H1 (cell line): ENCODE measurements at regions not wholly inside any gene's neighbourhood (a gene's known extent, or its start where the extent isn't known, plus 50 kb on each side); places are given as distances from the start of the nearest gene placed in this dataset.

ENCODE experiments used
- CTCF ChIA-PET: fragments of 300-600 bp; sonication (Branson Sonifier 250); formaldehyde crosslinking; loops from one replicate; lab custom pipeline; 2021; ENCODE audit not compliant: partially characterized antibody; lab: Charles Lee
- POLR2A ChIA-PET: fragments of 300-600 bp; sonication (Branson Sonifier 250); formaldehyde crosslinking; loops from one replicate; lab custom pipeline; 2021; ENCODE audit warnings: inconsistent platforms; ENCODE audit not compliant: partially characterized antibody; lab: Charles Lee
- DNase-seq, 2 experiments: peaks; one replicate each; pipeline versions ENCODE4 v3.0.0 to v3.0.0-alpha.2; 2010 to 2022; ENCODE audit warnings: low spot score in 2 of 2, low read depth in 1 of 2, mixed read lengths in 1 of 2
- FAIRE-seq: peaks from 2 replicates; lab custom pipeline; 2011; peaks lifted over from hg19 to GRCh38; lab: Jason Lieb, UNC
- H2AFZ ChIP-seq: 2 replicates; pipeline ENCODE4 v1.8.1; 2012; ENCODE audit warnings: low read length, inconsistent platforms
- H2AK5ac ChIP-seq: 2 replicates; pipeline ENCODE4 v1.6.1; 2013; ENCODE audit warnings: low read depth, low read length
- H2BK120ac ChIP-seq: replicated peaks from 2 replicates; pipeline ENCODE3; 2013; ENCODE audit warnings: low read depth, low read length, inconsistent platforms
- H2BK12ac ChIP-seq: 2 replicates; pipeline ENCODE4 v1.6.1; 2013; ENCODE audit warnings: low read depth, low read length
- H2BK15ac ChIP-seq: 2 replicates; pipeline ENCODE4 v1.6.1; 2013; ENCODE audit warnings: low read length
- H2BK20ac ChIP-seq: 2 replicates; pipeline ENCODE4 v1.6.1; 2013; ENCODE audit warnings: low read length
- H2BK5ac ChIP-seq: 2 replicates; pipeline ENCODE4 v1.6.1; 2013; ENCODE audit warnings: low read depth, low read length
- H3K14ac ChIP-seq: 2 replicates; pipeline ENCODE4 v1.6.1; 2013; ENCODE audit warnings: inconsistent platforms; ENCODE audit not compliant: insufficient read length
- H3K18ac ChIP-seq: 2 replicates; pipeline ENCODE4 v1.6.1; 2013; ENCODE audit warnings: low read length; ENCODE audit errors: extremely low read depth
- H3K23ac ChIP-seq: 2 replicates; pipeline ENCODE4 v1.6.1; 2013; ENCODE audit warnings: inconsistent platforms; ENCODE audit not compliant: insufficient read length
- H3K23me2 ChIP-seq: 2 replicates; pipeline ENCODE4 v1.6.1; 2013; ENCODE audit warnings: low read depth, low read length
- H3K27ac ChIP-seq: 2 replicates; pipeline ENCODE4 v1.6.1; 2011; ENCODE audit warnings: low read depth, low read length, inconsistent platforms
- H3K27me3 ChIP-seq, 4 experiments: replicated peaks in 1 of 4; 1 replicate in 1 of 4; 2 replicates in 3 of 4; pipeline versions ENCODE4 v1.6.1 to v1.8.1; 2011 to 2013; ENCODE audit warnings: low read length in 3 of 4, mild to moderate bottlenecking in 3 of 4, inconsistent platforms in 2 of 4, mixed read lengths in 2 of 4, moderate library complexity in 1 of 4; ENCODE audit not compliant: control insufficient read depth in 3 of 4, insufficient read depth in 3 of 4; ENCODE audit errors: extremely low read depth in 1 of 4
- H3K36me3 ChIP-seq, 4 experiments: 2 replicates each; pipeline versions ENCODE4 v1.6.1 to v1.8.1; 2011 to 2013; ENCODE audit warnings: mild to moderate bottlenecking in 4 of 4, low read length in 3 of 4, moderate library complexity in 2 of 4, control low read depth in 1 of 4, inconsistent platforms in 1 of 4; ENCODE audit not compliant: insufficient read depth in 4 of 4, control insufficient read depth in 2 of 4
- H3K4ac ChIP-seq: replicated peaks from 2 replicates; pipeline ENCODE3; 2013; ENCODE audit warnings: low read length, low read depth, mixed read lengths, inconsistent platforms; ENCODE audit not compliant: insufficient read length
- H3K4me1 ChIP-seq, 4 experiments: replicated peaks in 1 of 4; 1 replicate in 1 of 4; 2 replicates in 3 of 4; pipeline versions ENCODE4 v1.6.1 to v1.8.1; 2011 to 2013; ENCODE audit warnings: low read length in 3 of 4, inconsistent platforms in 2 of 4, mixed read lengths in 1 of 4; ENCODE audit not compliant: insufficient read depth in 4 of 4, control insufficient read depth in 3 of 4
- H3K4me2 ChIP-seq, 2 experiments: 2 replicates each; pipeline versions ENCODE4 v1.6.1 to v1.8.1; 2011 to 2013; ENCODE audit warnings: low read depth in 2 of 2, low read length in 2 of 2, control low read depth in 1 of 2, inconsistent platforms in 1 of 2, mild to moderate bottlenecking in 1 of 2; ENCODE audit not compliant: insufficient read depth in 1 of 2
- H3K4me3 ChIP-seq, 4 experiments: fragments of 200-600, 300-600 bp in 1 of 4; sonication (generic), shearing (Covaris generic), sonication (Bioruptor Twin) in 1 of 4; 2 replicates each; pipeline versions ENCODE4 v1.5.1 to v1.8.1; 2011 to 2016; ENCODE audit warnings: low read length in 4 of 4, low read depth in 3 of 4, control low read depth in 2 of 4, inconsistent platforms in 2 of 4, mild to moderate bottlenecking in 2 of 4, mixed read lengths in 1 of 4, moderate library complexity in 1 of 4; ENCODE audit not compliant: insufficient read depth in 2 of 4; ENCODE audit errors: extremely low read depth in 1 of 4
- H3K56ac ChIP-seq: replicated peaks from 2 replicates; pipeline ENCODE3; 2013; ENCODE audit warnings: low read depth, mild to moderate bottlenecking, mixed read lengths, low read length, inconsistent platforms; ENCODE audit not compliant: insufficient read length
- H3K79me1 ChIP-seq: 2 replicates; pipeline ENCODE4 v1.6.1; 2013; ENCODE audit warnings: low read depth, low read length, control low read depth
- H3K79me2 ChIP-seq, 2 experiments: 2 replicates each; pipeline versions ENCODE4 v1.6.1 to v1.8.1; 2012 to 2013; ENCODE audit warnings: low read length in 2 of 2, mild to moderate bottlenecking in 2 of 2, inconsistent platforms in 1 of 2; ENCODE audit not compliant: insufficient read depth in 2 of 2, control insufficient read depth in 1 of 2
- H3K9ac ChIP-seq, 4 experiments: replicated peaks in 1 of 4; 1 replicate in 1 of 4; 2 replicates in 3 of 4; pipeline versions ENCODE4 v1.6.1 to v1.8.1; 2011 to 2013; ENCODE audit warnings: low read depth in 3 of 4, low read length in 3 of 4, control low read depth in 2 of 4, mild to moderate bottlenecking in 2 of 4, moderate library complexity in 2 of 4, inconsistent platforms in 1 of 4; ENCODE audit errors: extremely low read depth in 1 of 4
- H3K9me3 ChIP-seq, 2 experiments: 2 replicates each; pipeline versions ENCODE4 v1.6.1 to v1.8.1; 2012 to 2013; ENCODE audit warnings: mild to moderate bottlenecking in 2 of 2, moderate library complexity in 2 of 2, control low read depth in 1 of 2, inconsistent platforms in 1 of 2, low read depth in 1 of 2, low read length in 1 of 2, mixed read lengths in 1 of 2; ENCODE audit not compliant: insufficient read depth in 2 of 2
- H4K20me1 ChIP-seq, 2 experiments: replicated peaks in 1 of 2; 2 replicates each; pipeline versions ENCODE3 to v1.8.1; 2011 to 2013; ENCODE audit warnings: inconsistent platforms in 2 of 2, low read length in 2 of 2, mild to moderate bottlenecking in 1 of 2; ENCODE audit not compliant: insufficient read depth in 2 of 2, control insufficient read depth in 1 of 2
- H4K5ac ChIP-seq: 2 replicates; pipeline ENCODE4 v1.6.1; 2013; ENCODE audit warnings: low read length, low read depth, mixed read lengths, inconsistent platforms; ENCODE audit not compliant: insufficient read length
- H4K8ac ChIP-seq: 2 replicates; pipeline ENCODE4 v1.8.0; 2013; ENCODE audit warnings: mild to moderate bottlenecking, moderate library complexity, low read length, inconsistent platforms; ENCODE audit not compliant: insufficient read depth; ENCODE audit errors: extremely low read depth
- H4K91ac ChIP-seq: replicated peaks from 2 replicates; pipeline ENCODE3; 2013; ENCODE audit warnings: low read length, mixed read lengths, inconsistent platforms; ENCODE audit not compliant: insufficient read length
- ATF2 ChIP-seq: IDR thresholded peaks from 2 replicates; pipeline ENCODE4 v1.6.1; 2012; ENCODE audit warnings: low read length, inconsistent platforms
- BRCA1 ChIP-seq: IDR thresholded peaks from 2 replicates; pipeline ENCODE4 v1.6.1; 2012; ENCODE audit warnings: low read depth, low read length, improper control_type of control experiment
- CREB1 ChIP-seq: IDR thresholded peaks from 2 replicates; pipeline ENCODE4 v1.6.1; 2012; ENCODE audit warnings: inconsistent platforms
- CTBP2 ChIP-seq: IDR thresholded peaks from 2 replicates; pipeline ENCODE4 v1.7.0; 2011; ENCODE audit warnings: borderline replicate concordance, mild to moderate bottlenecking, moderate library complexity, mixed read lengths, low read length; ENCODE audit not compliant: insufficient read depth, insufficient read length
- KDM4A ChIP-seq: IDR thresholded peaks from one replicate; pipeline ENCODE4 v1.7.1; 2012; ENCODE audit warnings: low read depth, mild to moderate bottlenecking, moderate library complexity, low read length, inconsistent platforms; ENCODE audit not compliant: severe bottlenecking
- KDM5A ChIP-seq: fragments of 200-600 bp; IDR thresholded peaks from 2 replicates; pipeline ENCODE4 v1.7.1; 2012; ENCODE audit warnings: mild to moderate bottlenecking, low read length, inconsistent platforms, mixed read lengths
- NANOG ChIP-seq: IDR thresholded peaks from 2 replicates; pipeline ENCODE4 v1.6.1; 2011; ENCODE audit warnings: low read length, low read depth, mild to moderate bottlenecking, inconsistent platforms; ENCODE audit not compliant: insufficient read depth, poor library complexity, severe bottlenecking
- POLR2A ChIP-seq, 2 experiments: IDR thresholded peaks; 1 replicate in 1 of 2; 2 replicates in 1 of 2; pipeline ENCODE4 v1.6.1; 2011; ENCODE audit warnings: low read depth in 2 of 2, low read length in 2 of 2, mild to moderate bottlenecking in 2 of 2; ENCODE audit errors: control extremely low read depth in 1 of 2
- RAD21 ChIP-seq, 2 experiments: IDR thresholded peaks in 1 of 2; conservative IDR thresholded peaks in 1 of 2; 2 replicates each; pipeline ENCODE4 v1.6.1; 2011; ENCODE audit warnings: low read depth in 2 of 2, low read length in 2 of 2, improper control_type of control experiment in 1 of 2, inconsistent platforms in 1 of 2, mild to moderate bottlenecking in 1 of 2, moderate library complexity in 1 of 2
- SP1 ChIP-seq: IDR thresholded peaks from 2 replicates; pipeline ENCODE4 v1.6.1; 2011; ENCODE audit warnings: low read depth, low read length
- SUZ12 ChIP-seq: fragments of 200-600 bp; sonication (generic); IDR thresholded peaks from 2 replicates; pipeline ENCODE4 v1.6.1; 2012; ENCODE audit warnings: mild to moderate bottlenecking, inconsistent platforms, low read length, moderate library complexity, mixed read lengths
- TAF7 ChIP-seq: optimal IDR thresholded peaks from 2 replicates; pipeline ENCODE3; 2011; ENCODE audit warnings: low read depth, mild to moderate bottlenecking, inconsistent platforms, low read length, moderate library complexity, borderline replicate concordance
- TBP ChIP-seq: IDR thresholded peaks from 2 replicates; pipeline ENCODE4 v1.6.1; 2011; ENCODE audit warnings: low read depth, low read length, improper control_type of control experiment
- WGBS, 2 experiments: shearing (Covaris generic) in 1 of 2; methylation state at CpG; one replicate each; pipeline versions ENCODE4 v1.1.6 to v1.1.7; 2013 to 2015; ENCODE audit warnings: low lambda C conversion rate in 2 of 2, mixed read lengths in 2 of 2, inconsistent platforms in 1 of 2, low coverage in 1 of 2, missing lambda C conversion rate in 1 of 2; ENCODE audit not compliant: insufficient replicate concordance in 2 of 2, insufficient coverage in 1 of 2, insufficient read length in 1 of 2; ENCODE audit errors: extremely low coverage in 1 of 2, missing lambda C conversion rate in 1 of 2; 5-methylcytosine and 5-hydroxymethylcytosine counted together

DNA sequence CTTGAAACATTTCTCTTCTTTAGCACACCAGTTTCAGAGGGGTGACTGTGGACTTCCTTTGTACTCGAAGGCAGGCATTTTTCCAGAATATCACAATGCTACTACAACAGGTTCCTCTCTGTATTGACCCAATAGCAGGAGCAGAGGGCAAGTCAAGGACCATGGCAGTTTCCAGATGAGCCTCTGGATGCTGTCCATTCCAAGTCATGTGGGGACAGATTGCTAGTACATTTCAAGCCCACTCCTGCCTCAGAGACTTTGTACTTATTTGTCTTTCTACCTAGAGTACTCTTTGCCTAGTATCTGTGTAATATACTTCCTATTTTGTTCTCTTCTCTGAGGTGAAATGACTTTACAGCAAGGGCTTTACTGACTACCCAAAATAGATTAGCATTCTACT, 373.9 kb downstream of the PIK3C3 start:
- Histone ChIP-seq H4K8ac (no peak overlapping the region), H3K79me1 (no peaks in the 10 kb centered on the region), H3K9me3 (no peaks in the 10 kb centered on the region), H3K4me2 (no peak overlapping the region), H2AFZ (no peak overlapping the region), H3K27ac (no peak overlapping the region), H3K4ac (no peak overlapping the region), H4K91ac (no peak overlapping the region), H3K4me1 (no peaks in the 10 kb centered on the region), H3K4me3 (no peak overlapping the region), H3K36me3 (no peaks in the 10 kb centered on the region; a peak in 1 of 8 replicates), H3K18ac (no peak overlapping the region), H2BK12ac (no peak overlapping the region), H3K23me2 (no peaks in the 10 kb centered on the region), H4K5ac (no peak overlapping the region), H3K14ac (no peak overlapping the region), H2BK20ac (no peak overlapping the region), H3K27me3 (peaks cover 0 to 1% (median 0%) of the 10 kb centered on the region in 4 experiments; a peak in 1 of 7 replicates), H4K20me1 (no peaks in the 10 kb centered on the region), H2AK5ac (no peak overlapping the region), H3K56ac (no peak overlapping the region), H3K9ac (no peak overlapping the region), H3K79me2 (no peaks in the 10 kb centered on the region), H2BK120ac (no peak overlapping the region), H3K23ac (no peak overlapping the region), H2BK5ac (no peak overlapping the region), H2BK15ac (no peak overlapping the region)
- FAIRE-seq (no peak), DNase-seq (no peak)
- POLR2A ChIA-PET = no interaction called here
- WGBS, 2 experiments = 90% methylated on average over 1 of the region's 1 CpG; no CpG with 5 or more reads in 1 of the 2 experiments
- CTCF ChIA-PET = interaction anchor here (0.9 kb wide), 1 partner anchor 20 kb away, joined by 3 read pairs; no protein-coding TSS in a partner anchor
- TF ChIP-seq KDM4A = no peak
- TF ChIP-seq POLR2A (IDR thresholded peaks at IDR 0.05; ENCODE audit: control extremely low read depth in 1 of 2, low read depth in 2 of 2, low read length in 2 of 2) = no peak
- TF ChIP-seq ATF2 = no peak
- no peak for TF ChIP-seq SUZ12
- TF ChIP-seq SP1 = no peak
- no peak for TF ChIP-seq TAF7
- no peak for TF ChIP-seq RAD21 (IDR thresholded peaks at IDR 0.05 in 1 of 2, conservative IDR thresholded peaks at IDR 0.05 in 1 of 2; ENCODE audit: low read depth in 2 of 2, low read length in 2 of 2)
- TF ChIP-seq BRCA1 = no peak
- TF ChIP-seq TBP = no peak
- no peak for TF ChIP-seq CTBP2
- TF ChIP-seq NANOG = no peak
- no peak for TF ChIP-seq KDM5A
- TF ChIP-seq CREB1 = no peak
